Pancreas (tissue), 10 donors: ENCODE measurements at regions not wholly inside any gene's neighbourhood (a gene's known extent, or its start where the extent isn't known, plus 50 kb on each side); places are given as distances from the start of the nearest gene placed in this dataset.

Source experiments
- ATAC-seq, 4 donors: fragments of 200-7000 bp; cut with Tn5 transposase; one replicate each; pipeline versions ENCODE4 v1.8.0 to v1.9.1; 2020; ENCODE audit warnings: mild to moderate bottlenecking in 4 of 4, moderate library complexity in 4 of 4
- DNase-seq, 6 donors: peaks; one replicate each; pipeline ENCODE4 v3.0.0-alpha.2; 2020
- FAIRE-seq: peaks from 2 replicates; lab custom pipeline; 2012; peaks lifted over from hg19 to GRCh38; lab: Jason Lieb, UNC
- H3K27ac ChIP-seq, 4 donors: fragments of 200-600 bp; sonication (generic); 1 replicate in 3 of 4; 2 replicates in 1 of 4; pipeline versions ENCODE4 v1.5.0 to v1.8.0; 2020
- H3K27me3 ChIP-seq, 4 donors: fragments of 200-600 bp; one replicate each; pipeline ENCODE4 v1.8.0; 2021
- H3K36me3 ChIP-seq, 3 donors: fragments of 200-600 bp; sonication (generic) in 1 of 3; one replicate each; pipeline versions ENCODE4 v1.5.0 to v1.8.0; 2020 to 2021
- H3K4me1 ChIP-seq, 3 donors: fragments of 200-600 bp; one replicate each; pipeline ENCODE4 v1.8.0; 2021
- H3K4me3 ChIP-seq, 4 donors: fragments of 200-600 bp; sonication (generic) in 2 of 4; one replicate each; pipeline versions ENCODE4 v1.5.0 to v1.8.0; 2020 to 2021
- H3K9me3 ChIP-seq, 4 donors: fragments of 200-600 bp; one replicate each; pipeline ENCODE4 v1.8.0; 2021
- CTCF ChIP-seq, 4 donors: fragments of 200-600 bp; sonication (generic) in 3 of 4; IDR thresholded peaks; one replicate each; pipeline versions ENCODE4 v1.5.0 to v1.8.0; 2021; ENCODE audit warnings: antibody characterized with exemption in 4 of 4
- WGBS, 2 donors: extraction: QIAGEN DNeasy Blood & Tissue Kit; methylation state at CpG; one replicate each; pipeline ENCODE4 v1.1.7; 2013; 5-methylcytosine and 5-hydroxymethylcytosine counted together
- intact Hi-C, 3 donors: fragments of 100-400 bp; cut with DNase I; formaldehyde crosslinking; loops; one replicate each; pipeline versions ENCODE4 v1.11.1 to v1.14.2; 2022
- donor health status: healthy with polysubstance abuse.
- donor health status: DM: no; HTN: no; CAD: no; lungs with moderate emphysema.
- donor health status: DM: no; HTN: no; CAD: no.
- donor health status: control.
- donor health status: control.
- donor health status: Bipolar disorder and iron deficiency.
- donor health status: DM: yes; HTN: yes; CAD: no.
- donor health status: DM: no; HTN: no; CAD: no.
- donor health status: DM: no; HTN: no; CAD: no.
- donor health status: DM: yes; HTN: yes; CAD: no.

- intact Hi-C loops = no loop called here
- Histone ChIP-seq H3K27me3 (no peaks in the 10 kb centered on the region), H3K36me3 (no peaks in the 10 kb centered on the region), H3K4me1 (no peaks in the 10 kb centered on the region), H3K27ac (no peak overlapping the region), H3K4me3 (no peak overlapping the region), H3K9me3 (no peaks in the 10 kb centered on the region)
- no peak for TF ChIP-seq CTCF (IDR thresholded peaks at IDR 0.05)
- DNase-seq (no peak), FAIRE-seq (no peak), ATAC-seq (no peak)
- 62 to 81% methylated on average over 5 of the region's 5 CpGs for WGBS, 2 donors
These were observed 886.8 kb downstream of the NLGN4X start for GRCh38 chrX:5341902-5342301.

GRCh38 chrX:5337160-5337559 lies 891.5 kb downstream of the NLGN4X start:
- DNase-seq (no peak), ATAC-seq (no peak), FAIRE-seq (no peak)
- TF ChIP-seq CTCF (IDR thresholded peaks at IDR 0.05) = no peak
- Histone ChIP-seq H3K9me3 (no peaks in the 10 kb centered on the region), H3K27me3 (no peaks in the 10 kb centered on the region), H3K4me3 (no peak overlapping the region), H3K36me3 (no peaks in the 10 kb centered on the region), H3K27ac (no peak overlapping the region), H3K4me1 (no peaks in the 10 kb centered on the region)
- 78 to 91% methylated on average over 3 of the region's 3 CpGs for WGBS, 2 donors
- intact Hi-C loops = no loop called here

DNA sequence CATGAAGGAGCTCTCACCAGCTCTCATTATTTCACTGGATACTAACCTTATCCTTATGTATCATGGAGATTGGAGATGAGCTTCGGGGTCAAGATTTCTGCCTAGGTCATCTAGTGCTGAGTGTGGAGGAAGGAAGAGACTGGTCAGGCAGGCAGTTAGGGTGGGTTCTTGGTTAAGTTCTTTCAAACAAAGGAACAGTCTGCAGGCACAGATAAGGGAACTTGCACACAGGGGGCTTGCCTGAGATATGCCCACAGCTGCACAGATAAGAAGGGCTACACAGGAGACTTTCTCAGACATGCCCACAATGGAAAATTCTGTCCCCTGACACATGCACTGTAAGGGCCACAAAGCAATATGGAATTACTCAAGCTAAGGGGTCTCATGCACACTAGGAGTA lies 904.1 kb downstream of the NLGN4X start:
- intact Hi-C loops = no loop called here
- Histone ChIP-seq H3K9me3 (no peaks in the 10 kb centered on the region), H3K27me3 (peaks cover 0 to 4% (median 0%) of the 10 kb centered on the region in 4 donors), H3K36me3 (no peaks in the 10 kb centered on the region), H3K4me3 (no peak overlapping the region), H3K27ac (no peak overlapping the region), H3K4me1 (no peaks in the 10 kb centered on the region)
- no peak for TF ChIP-seq CTCF (IDR thresholded peaks at IDR 0.05)
- no peak for DNase-seq
- WGBS, 2 donors = 36 to 69% methylated on average over 1 of the region's 1 CpG
- FAIRE-seq = no peak
- ATAC-seq = no peak

- no peaks in the 10 kb centered on the region for H3K36me3 ChIP-seq
- H3K4me1 ChIP-seq = no peaks in the 10 kb centered on the region
- DNase-seq = no peak
- ATAC-seq = no peak
- no peak for TF ChIP-seq CTCF (IDR thresholded peaks at IDR 0.05)
- WGBS, 2 donors = 26 to 37% methylated on average over 5 of the region's 5 CpGs
- no peaks in the 10 kb centered on the region for H3K9me3 ChIP-seq
- H3K27me3 ChIP-seq = no peaks in the 10 kb centered on the region
- intact Hi-C loops = no loop called here
- peak; percentile 71 for FAIRE-seq
- no peak overlapping the region for H3K27ac ChIP-seq
- no peak overlapping the region for H3K4me3 ChIP-seq
These were observed 914.5 kb downstream of the NLGN4X start for GRCh38 chrX:5314148-5314547.

DNA sequence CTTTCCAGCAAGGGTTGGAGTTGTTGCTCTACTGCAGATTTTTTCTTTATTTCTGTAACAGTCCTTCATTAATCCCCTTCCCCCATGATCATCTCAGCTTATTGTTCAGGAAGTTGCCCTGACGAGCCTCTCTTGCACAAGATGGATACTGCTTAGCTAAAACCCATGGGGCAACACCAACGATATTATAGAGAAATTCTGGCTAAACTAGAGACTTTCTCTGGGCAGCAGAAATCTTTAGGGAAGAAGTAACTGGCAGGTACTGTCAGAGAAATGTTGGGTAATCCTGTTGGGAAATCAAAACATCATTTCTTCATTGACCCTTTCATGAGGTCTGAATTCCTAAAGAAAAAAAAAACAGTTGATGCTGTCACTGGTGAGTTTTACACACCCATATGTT lies 921.3 kb downstream of the NLGN4X start:
- H3K27ac ChIP-seq = no peak overlapping the region
- DNase-seq (no peak), ATAC-seq (no peak), FAIRE-seq (no peak)
- 34 to 43% methylated on average over 2 of the region's 2 CpGs for WGBS, 2 donors
- intact Hi-C loops = no loop called here
- no peaks in the 10 kb centered on the region for H3K27me3 ChIP-seq
- no peak for TF ChIP-seq CTCF (IDR thresholded peaks at IDR 0.05)
- H3K36me3 ChIP-seq = no peaks in the 10 kb centered on the region
- no peaks in the 10 kb centered on the region for H3K9me3 ChIP-seq
- H3K4me1 ChIP-seq = no peaks in the 10 kb centered on the region
- no peak overlapping the region for H3K4me3 ChIP-seq
